ENCODE measurements at regions not wholly inside any gene's neighbourhood (a gene's known extent, or its start where the extent isn't known, plus 50 kb on each side); places are given as distances from the start of the nearest gene placed in this dataset.

GRCh38 chr1:30310966-30311742 is 412.2 kb downstream of the MATN1 start:
- no peak for DNase-seq

- no peak for DNase-seq
Measured at GRCh38 chr1:30307182-30307581, 416.2 kb downstream of the MATN1 start.

GRCh38 chr1:30305519-30305918 is 417.9 kb downstream of the MATN1 start:
- DNase-seq, result no peak

GRCh38 chr1:30305061-30305460 is 418.3 kb downstream of the MATN1 start:
- DNase-seq, result no peak

- DNase-seq, result no peak
Measured at GRCh38 chr1:30304080-30304479, 419.3 kb downstream of the MATN1 start.

GRCh38 chr1:30303387-30303786 is 420.0 kb downstream of the MATN1 start:
- no peak for DNase-seq

- DNase-seq, result no peak
Measured at GRCh38 chr1:30302858-30303257, 420.5 kb downstream of the MATN1 start.

GRCh38 chr1:30300669-30301068 is 422.7 kb downstream of the MATN1 start:
- no peak for DNase-seq

- DNase-seq, result no peak
Measured at GRCh38 chr1:30299393-30299792, 424.0 kb downstream of the MATN1 start.

GRCh38 chr1:30295674-30296073 is 427.7 kb downstream of the MATN1 start:
- no peak for DNase-seq

GRCh38 chr1:30295266-30295665 is 428.1 kb downstream of the MATN1 start:
- no peak for DNase-seq

- no peak for DNase-seq
Measured at GRCh38 chr1:30294508-30294907, 428.9 kb downstream of the MATN1 start.

- no peak for DNase-seq
Measured at GRCh38 chr1:30292451-30292850, 430.9 kb downstream of the MATN1 start.

GRCh38 chr1:30291526-30291925 is 431.9 kb downstream of the MATN1 start:
- DNase-seq, result no peak

- DNase-seq, result no peak
Measured at GRCh38 chr1:30290581-30290980, 432.8 kb downstream of the MATN1 start.

- DNase-seq, result no peak
Measured at GRCh38 chr1:30287976-30288375, 435.4 kb downstream of the MATN1 start.

GRCh38 chr1:30286988-30287839 is 436.2 kb downstream of the MATN1 start:
- no peak for DNase-seq

GRCh38 chr1:30286241-30286987 is 437.0 kb downstream of the MATN1 start:
- no peak for DNase-seq

GRCh38 chr1:30285501-30285932 is 437.9 kb downstream of the MATN1 start:
- DNase-seq, result no peak

- no peak for DNase-seq
Measured at GRCh38 chr1:30284728-30285475, 438.5 kb downstream of the MATN1 start.

GRCh38 chr1:30284226-30284625 is 439.2 kb downstream of the MATN1 start:
- no peak for DNase-seq

GRCh38 chr1:30283199-30283962 is 440.0 kb downstream of the MATN1 start:
- no peak for DNase-seq

All from stimulated activated CD4-positive, alpha-beta T cell treated with anti-CD3 and anti-CD28 coated beads, Interleukin-4, amount 100 ng/mL, for 4 hours (primary cell).